Activated T-cell treated with anti-CD3 and anti-CD28 coated beads, Interleukin-2, amount 50 U/mL, for 4 hours (primary cell): ENCODE measurements at regions not wholly inside any gene's neighbourhood (a gene's known extent, or its start where the extent isn't known, plus 50 kb on each side); places are given as distances from the start of the nearest gene placed in this dataset.
"Not testable (repeated sequence)": the region's sequence is repeated elsewhere in the genome, so short reads cannot be mapped to it uniquely, and the experiment has no call there.

Experiments
- ATAC-seq, 2 donors: fragments of 200-7000 bp; cut with Tn5 transposase; one replicate each; pipeline ENCODE4 v1.10.0; 2021
- DNase-seq: peaks from one replicate; pipeline ENCODE4 v3.0.0-alpha.2; 2020
- H3K27me3 Mint-ChIP-seq: one replicate; pipeline ENCODE4 v1.8.0; 2021; ENCODE audit warnings: low read depth, mixed read lengths
- H3K36me3 Mint-ChIP-seq: one replicate; pipeline ENCODE4 v1.8.0; 2022; ENCODE audit warnings: mixed read lengths; ENCODE audit not compliant: insufficient read depth
- H3K4me1 Mint-ChIP-seq: one replicate; pipeline ENCODE4 v1.8.0; 2021; ENCODE audit warnings: low read depth, mixed read lengths
- H3K4me3 Mint-ChIP-seq: one replicate; pipeline ENCODE4 v1.8.0; 2021; ENCODE audit warnings: mild to moderate bottlenecking, moderate library complexity, mixed read lengths
- H3K9me3 Mint-ChIP-seq: one replicate; pipeline ENCODE4 v1.8.0; 2021; ENCODE audit warnings: mixed read lengths

- Mint-ChIP-seq H3K4me1 (peaks cover 6% of the 10 kb centered on the region), H3K4me3 (no peak overlapping the region), H3K27me3 (peaks cover 39% of the 10 kb centered on the region), H3K9me3 (no peaks in the 10 kb centered on the region), H3K36me3 (no peaks in the 10 kb centered on the region)
- no peak for DNase-seq
- no peak for ATAC-seq
Observed at GRCh38 chr1:58246549-58246948, 300.0 kb downstream of the OMA1 start.

- DNase-seq (no peak), ATAC-seq (no peak)
- H3K4me1 Mint-ChIP-seq, result peaks cover 4% of the 10 kb centered on the region
- no peaks in the 10 kb centered on the region for H3K9me3 Mint-ChIP-seq
- H3K36me3 Mint-ChIP-seq, result no peaks in the 10 kb centered on the region
- no peak overlapping the region for H3K4me3 Mint-ChIP-seq
- H3K27me3 Mint-ChIP-seq, result peaks cover 24% of the 10 kb centered on the region
Observed at GRCh38 chr1:58244872-58245271, 301.7 kb downstream of the OMA1 start.

- no peak for DNase-seq
- Mint-ChIP-seq H3K27me3 (peaks cover 1% of the 10 kb centered on the region), H3K4me1 (no peaks in the 10 kb centered on the region), H3K4me3 (no peak overlapping the region), H3K9me3 (no peaks in the 10 kb centered on the region), H3K36me3 (no peaks in the 10 kb centered on the region)
- no peak for ATAC-seq
Observed at GRCh38 chr1:58238846-58239245, 307.7 kb downstream of the OMA1 start.

- DNase-seq (no peak), ATAC-seq (no peak)
- Mint-ChIP-seq H3K27me3 (peaks cover 1% of the 10 kb centered on the region), H3K4me3 (no peak overlapping the region), H3K36me3 (no peaks in the 10 kb centered on the region), H3K9me3 (no peaks in the 10 kb centered on the region), H3K4me1 (no peaks in the 10 kb centered on the region)
Observed at GRCh38 chr1:58233729-58234128, 312.8 kb downstream of the OMA1 start.

GRCh38 chr1:58231204-58231603 is 315.3 kb downstream of the OMA1 start:
- H3K9me3 Mint-ChIP-seq, result no peaks in the 10 kb centered on the region
- no peaks in the 10 kb centered on the region for H3K27me3 Mint-ChIP-seq
- no peak for ATAC-seq
- H3K4me1 Mint-ChIP-seq, result no peaks in the 10 kb centered on the region
- H3K4me3 Mint-ChIP-seq, result no peak overlapping the region
- no peaks in the 10 kb centered on the region for H3K36me3 Mint-ChIP-seq
- no peak for DNase-seq

GRCh38 chr1:58227604-58228003 is 318.9 kb downstream of the OMA1 start:
- Mint-ChIP-seq H3K4me1 (no peaks in the 10 kb centered on the region), H3K9me3 (no peaks in the 10 kb centered on the region), H3K36me3 (no peaks in the 10 kb centered on the region), H3K27me3 (no peaks in the 10 kb centered on the region), H3K4me3 (no peak overlapping the region)
- ATAC-seq, result no peak
- no peak for DNase-seq

- H3K4me1 Mint-ChIP-seq, result no peaks in the 10 kb centered on the region
- H3K36me3 Mint-ChIP-seq, result no peaks in the 10 kb centered on the region
- no peak overlapping the region for H3K4me3 Mint-ChIP-seq
- no peaks in the 10 kb centered on the region for H3K9me3 Mint-ChIP-seq
- peaks cover 2% of the 10 kb centered on the region for H3K27me3 Mint-ChIP-seq
- no peak for DNase-seq
- ATAC-seq, result no peak
Observed at GRCh38 chr1:58223522-58223921, 323.0 kb downstream of the OMA1 start.

- Mint-ChIP-seq H3K4me1 (no peaks in the 10 kb centered on the region), H3K9me3 (no peaks in the 10 kb centered on the region), H3K4me3 (no peak overlapping the region), H3K27me3 (peaks cover 2% of the 10 kb centered on the region), H3K36me3 (no peaks in the 10 kb centered on the region)
- DNase-seq, result no peak
- ATAC-seq, result no peak
Observed at GRCh38 chr1:58220836-58221472, 325.6 kb downstream of the OMA1 start.

GRCh38 chr1:58216169-58216568 is 330.4 kb downstream of the OMA1 start:
- H3K27me3 Mint-ChIP-seq, H3K4me3 Mint-ChIP-seq, H3K9me3 Mint-ChIP-seq, ATAC-seq, H3K36me3 Mint-ChIP-seq, DNase-seq, H3K4me1 Mint-ChIP-seq: not testable (repeated sequence)

- DNase-seq (no peak), ATAC-seq (no peak)
- Mint-ChIP-seq H3K36me3 (no peaks in the 10 kb centered on the region), H3K27me3 (peaks cover 2% of the 10 kb centered on the region), H3K9me3 (no peaks in the 10 kb centered on the region), H3K4me1 (no peaks in the 10 kb centered on the region), H3K4me3 (no peak overlapping the region)
Observed at GRCh38 chr1:58214674-58215073, 331.9 kb downstream of the OMA1 start.

- Mint-ChIP-seq H3K36me3 (no peaks in the 10 kb centered on the region), H3K4me3 (no peak overlapping the region), H3K4me1 (no peaks in the 10 kb centered on the region), H3K27me3 (no peaks in the 10 kb centered on the region), H3K9me3 (no peaks in the 10 kb centered on the region)
- ATAC-seq (no peak), DNase-seq (no peak)
Observed at GRCh38 chr1:58211869-58212268, 334.7 kb downstream of the OMA1 start.

- H3K4me1 Mint-ChIP-seq, result no peaks in the 10 kb centered on the region
- no peak overlapping the region for H3K4me3 Mint-ChIP-seq
Observed at GRCh38 chr1:58209575-58209974, 337.0 kb downstream of the OMA1 start.

GRCh38 chr1:58206749-58207148 is 339.8 kb downstream of the OMA1 start:
- Mint-ChIP-seq H3K27me3 (no peaks in the 10 kb centered on the region), H3K36me3 (no peaks in the 10 kb centered on the region), H3K4me1 (no peaks in the 10 kb centered on the region), H3K4me3 (no peak overlapping the region), H3K9me3 (no peaks in the 10 kb centered on the region)
- ATAC-seq (no peak), DNase-seq (no peak)

More at GRCh38 chr1:58209575-58209974, 337.0 kb downstream of the OMA1 start:
- no peaks in the 10 kb centered on the region for H3K27me3 Mint-ChIP-seq
- no peaks in the 10 kb centered on the region for H3K36me3 Mint-ChIP-seq
- no peak for DNase-seq
- H3K9me3 Mint-ChIP-seq, result no peaks in the 10 kb centered on the region
- no peak for ATAC-seq

GRCh38 chr1:58204284-58204683 is 342.2 kb downstream of the OMA1 start:
- ATAC-seq (no peak), DNase-seq (no peak)
- Mint-ChIP-seq H3K36me3 (no peaks in the 10 kb centered on the region), H3K4me1 (no peaks in the 10 kb centered on the region), H3K9me3 (no peaks in the 10 kb centered on the region), H3K27me3 (no peaks in the 10 kb centered on the region), H3K4me3 (no peak overlapping the region)

- no peaks in the 10 kb centered on the region for H3K27me3 Mint-ChIP-seq
- H3K9me3 Mint-ChIP-seq, result no peaks in the 10 kb centered on the region
- H3K4me1 Mint-ChIP-seq, result no peaks in the 10 kb centered on the region
- H3K36me3 Mint-ChIP-seq, result no peaks in the 10 kb centered on the region
- H3K4me3 Mint-ChIP-seq, result no peak overlapping the region
- ATAC-seq (no peak), DNase-seq (no peak)
Observed at GRCh38 chr1:58201492-58202106, 344.9 kb downstream of the OMA1 start.
